Stimulated activated CD4-positive, alpha-beta T cell treated with anti-CD3 and anti-CD28 coated beads, Interleukin-4, amount 100 ng/mL, for 4 hours (primary cell): ENCODE measurements at regions not wholly inside any gene's neighbourhood (a gene's known extent, or its start where the extent isn't known, plus 50 kb on each side); places are given as distances from the start of the nearest gene placed in this dataset.
"Not testable (repeated sequence)": the region's sequence is repeated elsewhere in the genome, so short reads cannot be mapped to it uniquely, and the experiment has no call there.

Source experiments
- DNase-seq, 2 experiments: peaks; one replicate each; pipeline ENCODE4 v3.0.0-alpha.2; 2020

DNA sequence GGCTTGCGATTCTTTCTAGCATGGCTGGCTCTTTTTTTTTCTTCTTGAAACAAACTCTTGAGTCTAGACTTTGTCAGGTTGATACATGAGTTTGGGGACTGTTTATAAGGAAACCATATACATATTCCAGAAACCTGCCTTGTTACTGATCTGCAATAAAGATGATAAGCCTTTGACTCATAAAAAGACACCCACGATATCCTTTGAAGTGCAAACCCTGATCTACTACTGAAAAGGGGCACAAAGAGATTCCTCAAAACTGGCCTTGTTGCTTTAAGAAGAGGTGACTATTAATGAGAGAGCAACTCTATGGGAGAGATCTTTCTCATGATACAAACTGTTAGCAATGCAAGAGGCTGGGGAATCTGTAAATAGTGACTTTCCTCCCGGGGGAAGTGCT is 247.1 kb downstream of the ANKRD30B start:
- DNase-seq = not testable (repeated sequence)

DNA sequence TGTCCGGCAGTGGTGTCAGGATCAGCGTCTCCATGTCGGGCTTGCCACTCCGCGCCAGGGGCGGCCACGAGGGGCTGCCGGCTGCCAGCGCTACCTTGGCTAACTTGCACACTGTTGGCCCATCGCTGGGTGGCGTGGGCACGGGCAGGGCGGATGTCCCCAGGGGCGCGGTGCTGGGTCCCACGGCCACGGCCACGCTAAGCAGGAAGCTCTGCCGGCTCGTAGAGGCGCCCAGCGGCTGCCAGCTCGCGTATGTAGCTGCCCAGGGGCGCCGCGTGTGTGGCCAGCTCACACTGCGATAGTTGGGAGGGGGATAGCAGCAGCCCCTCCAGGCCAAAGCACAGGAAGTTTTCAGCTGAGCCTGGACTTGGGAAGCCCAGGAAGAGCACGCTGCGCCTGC is 249.4 kb downstream of the ANKRD30B start:
- no peak for DNase-seq

DNA sequence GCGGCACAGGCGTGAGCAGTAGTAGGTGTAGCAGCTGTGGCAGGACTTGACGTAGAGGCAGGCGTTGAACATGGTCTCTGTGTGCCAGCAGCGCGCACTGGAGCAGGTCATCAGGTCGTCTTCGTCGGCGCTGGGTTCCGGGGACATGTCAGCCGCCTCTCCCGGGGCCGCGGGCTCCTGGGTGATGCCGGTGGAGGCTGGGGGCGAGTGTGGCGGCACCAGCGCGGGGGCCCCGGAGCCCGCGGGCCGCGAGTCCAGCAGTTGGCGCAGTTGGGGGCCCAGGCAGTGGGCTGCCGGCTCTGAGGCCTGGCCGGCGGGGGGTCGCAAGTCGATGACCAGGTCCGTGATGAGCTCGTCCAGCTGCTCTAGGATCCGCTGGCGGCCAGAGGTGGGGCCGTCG is 249.9 kb downstream of the ANKRD30B start:
- not testable (repeated sequence) for DNase-seq

DNA sequence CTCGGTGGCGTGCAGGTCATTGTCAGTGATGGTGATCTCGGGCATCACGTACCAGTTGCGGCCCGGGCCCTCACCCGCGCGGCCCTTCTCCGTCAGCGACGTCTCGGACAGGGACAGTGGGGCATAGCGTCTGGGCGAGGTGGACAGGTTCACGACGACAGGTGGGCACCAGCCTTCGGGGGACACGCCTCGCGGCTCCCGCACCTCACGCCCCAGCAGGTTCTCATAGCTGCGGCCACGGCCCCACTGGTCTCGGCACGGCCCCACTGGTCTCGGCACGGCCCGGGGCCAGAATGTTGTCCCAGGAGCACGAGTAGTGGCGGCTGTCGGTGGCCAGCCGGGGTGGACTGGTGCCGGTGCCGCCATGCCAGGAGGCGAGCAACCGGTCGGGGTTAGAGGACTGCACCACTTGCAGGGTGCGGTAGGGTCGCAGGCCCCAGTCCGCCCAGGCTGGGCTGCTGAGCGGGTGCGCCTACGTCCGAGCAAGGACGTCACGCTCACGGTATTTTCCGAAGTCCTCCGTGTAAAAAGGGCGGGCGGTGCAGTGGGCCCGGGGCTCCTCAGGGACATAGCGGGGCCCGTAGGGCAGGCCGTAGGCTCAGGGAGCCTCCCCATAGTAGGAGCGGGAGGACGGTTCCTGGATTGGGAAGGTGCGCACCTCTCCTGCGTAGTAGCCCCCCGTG is 250.5 kb downstream of the ANKRD30B start:
- DNase-seq = not testable (repeated sequence)

DNA sequence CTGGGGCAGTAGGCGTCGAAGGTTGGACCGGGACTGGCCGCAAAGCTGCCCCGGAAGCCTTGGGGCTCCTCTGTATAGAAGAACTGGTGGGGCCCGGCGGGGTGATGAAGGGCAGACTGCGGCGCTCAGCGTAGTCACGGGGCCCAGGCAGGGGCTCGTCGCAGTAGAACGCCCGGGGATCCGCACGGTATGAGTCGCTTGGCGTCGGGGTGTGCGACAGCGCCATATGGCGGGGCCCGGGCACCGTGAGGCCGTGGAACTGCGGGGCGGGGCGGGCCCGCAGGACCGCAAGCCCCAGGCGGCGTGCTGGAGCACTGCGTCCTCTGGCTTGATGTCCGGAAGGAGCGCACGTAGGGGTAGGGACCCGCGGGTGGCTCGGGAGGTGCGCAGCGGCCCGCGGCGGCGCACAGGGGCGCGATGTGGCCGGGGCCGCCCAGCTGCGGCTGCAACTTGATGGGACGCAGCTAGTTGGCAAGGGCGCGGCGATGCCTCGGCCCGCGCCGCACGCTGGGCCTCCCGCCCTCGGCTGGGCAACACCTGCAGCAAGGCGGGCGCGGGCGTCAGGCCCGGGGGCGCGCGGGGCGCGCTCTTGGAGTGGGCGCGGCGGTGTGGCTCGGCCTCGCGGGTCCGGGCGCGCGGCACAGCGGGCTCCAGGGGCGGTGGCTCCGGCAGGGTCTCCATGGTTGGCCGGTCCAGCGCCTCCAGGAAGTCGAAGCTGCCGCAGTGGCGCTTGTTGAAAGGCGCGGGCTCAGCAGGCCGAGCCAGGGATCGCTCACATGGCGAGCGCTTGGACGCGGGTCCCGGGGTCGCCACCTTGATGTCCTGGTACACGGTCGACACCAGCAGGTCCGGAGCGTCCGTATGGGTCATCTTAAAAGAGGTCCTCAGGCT is 251.4 kb downstream of the ANKRD30B start:
- no peak for DNase-seq

DNA sequence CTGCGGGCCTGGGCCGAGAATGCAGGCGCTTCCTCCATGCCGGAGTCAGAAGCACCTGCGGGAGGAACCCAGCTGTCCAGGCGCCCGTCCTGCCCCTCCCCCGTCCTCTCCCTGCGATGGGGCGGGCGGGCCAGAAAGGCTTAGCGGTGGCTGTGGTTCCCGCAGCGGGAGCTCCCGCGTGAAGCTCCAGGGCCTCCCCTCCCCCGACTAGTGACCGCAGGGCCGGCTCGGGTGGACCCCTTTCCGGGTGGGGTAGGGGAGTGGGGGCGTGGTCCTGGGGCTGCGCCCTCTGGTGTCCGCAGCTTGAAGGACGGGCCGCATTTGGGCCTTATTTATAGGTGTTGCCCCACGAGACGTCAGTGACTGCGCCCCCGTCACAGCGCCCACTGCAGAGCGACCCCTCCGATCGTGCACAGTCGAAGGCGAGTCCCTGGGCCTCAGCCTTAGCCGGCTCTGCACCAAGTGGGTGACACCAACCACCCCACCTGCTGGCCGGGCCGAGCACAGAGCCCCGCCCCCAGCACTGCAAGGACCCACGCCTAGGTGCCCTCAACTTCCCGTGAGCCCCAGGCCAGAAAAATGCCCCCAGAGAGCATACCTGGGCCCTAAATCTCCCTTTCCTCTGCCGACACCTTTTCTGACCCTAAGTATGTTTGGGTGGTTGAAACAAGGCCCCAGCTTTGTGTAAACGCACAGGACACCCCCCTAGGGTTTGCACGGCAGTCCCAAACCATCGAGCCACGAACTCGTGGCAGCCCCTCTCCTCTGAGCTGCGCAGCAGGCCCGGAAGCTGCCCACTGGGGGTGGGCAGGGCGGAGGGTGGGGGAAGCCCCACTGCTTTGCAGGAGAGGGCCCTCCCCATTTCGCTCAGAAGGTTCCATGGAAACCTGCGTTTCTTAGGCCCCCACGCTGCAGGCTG is 252.4 kb downstream of the ANKRD30B start:
- not testable (repeated sequence) for DNase-seq

DNA sequence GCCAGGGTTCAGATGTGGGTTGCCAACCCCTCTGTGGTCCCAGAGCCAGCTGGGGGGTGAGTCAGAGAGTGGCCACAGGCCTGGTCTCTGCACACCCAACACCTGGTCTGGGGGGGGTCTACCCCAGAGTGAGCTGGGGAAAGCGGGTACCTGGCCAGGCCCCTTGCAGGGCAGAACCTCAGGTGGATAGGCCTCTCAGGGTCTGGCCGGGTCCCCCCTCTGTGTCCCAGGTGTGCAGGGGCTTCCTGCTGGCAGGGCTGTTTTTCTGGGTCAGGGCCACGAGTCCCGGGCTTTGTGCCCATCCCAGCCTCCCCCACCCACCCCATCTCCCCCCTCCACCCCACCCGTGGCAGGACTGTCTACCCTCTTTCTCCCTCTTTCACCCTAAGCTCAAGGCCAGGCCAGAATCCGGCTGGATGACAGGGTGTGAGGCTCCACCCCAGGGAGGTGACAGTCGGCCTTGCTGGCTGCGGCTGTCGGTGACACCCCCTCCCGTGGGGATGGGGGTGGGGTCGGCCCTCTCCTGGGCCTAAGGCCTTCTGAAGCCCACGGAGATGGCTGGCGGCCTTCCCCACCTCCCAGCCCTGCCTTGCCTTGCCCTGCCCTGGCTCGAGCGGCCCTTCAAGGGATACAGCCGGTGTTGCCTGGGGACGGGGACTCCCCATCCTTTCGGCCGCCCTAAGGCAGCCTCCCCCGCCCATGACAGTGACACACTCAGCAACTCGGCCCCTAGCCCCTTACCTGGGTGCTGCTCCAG is 253.2 kb downstream of the ANKRD30B start:
- not testable (repeated sequence) for DNase-seq

DNA sequence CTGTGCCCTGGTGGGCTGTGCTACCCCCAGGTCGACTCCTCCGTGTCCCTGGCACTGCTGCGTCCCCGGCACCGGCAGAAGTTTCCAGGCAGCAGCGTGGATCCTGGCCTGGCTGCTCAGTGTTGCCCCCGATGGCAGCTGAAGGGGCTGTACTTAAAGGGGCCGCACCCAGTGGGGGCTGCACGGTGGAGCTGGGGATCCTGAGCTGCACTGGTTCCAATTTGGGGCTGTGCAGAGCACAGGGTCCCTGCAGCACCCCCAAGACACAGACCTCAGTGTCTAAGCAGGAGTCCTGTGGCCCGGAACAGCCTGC is 253.8 kb downstream of the ANKRD30B start:
- DNase-seq = not testable (repeated sequence)

DNA sequence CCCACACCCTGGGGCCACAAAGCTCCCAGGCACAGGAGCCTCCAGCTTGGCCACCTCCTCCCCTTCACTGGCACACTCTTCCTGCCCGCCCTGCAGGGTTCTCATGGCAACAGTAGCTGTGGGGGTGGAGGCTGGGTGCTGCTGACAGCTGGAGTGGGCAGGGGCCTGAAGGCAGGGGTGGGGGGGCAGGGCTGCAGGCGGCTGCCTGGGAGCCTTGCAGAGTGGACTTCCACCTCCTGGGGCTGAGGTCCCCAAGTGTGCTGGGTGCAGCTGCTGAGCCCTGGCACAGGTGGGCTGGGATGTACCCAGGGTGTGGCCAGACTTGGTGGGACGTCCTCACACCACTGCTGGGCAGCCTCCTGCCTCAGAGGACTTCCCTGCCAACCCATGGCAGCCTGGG is 254.8 kb downstream of the ANKRD30B start:
- not testable (repeated sequence) for DNase-seq

DNA sequence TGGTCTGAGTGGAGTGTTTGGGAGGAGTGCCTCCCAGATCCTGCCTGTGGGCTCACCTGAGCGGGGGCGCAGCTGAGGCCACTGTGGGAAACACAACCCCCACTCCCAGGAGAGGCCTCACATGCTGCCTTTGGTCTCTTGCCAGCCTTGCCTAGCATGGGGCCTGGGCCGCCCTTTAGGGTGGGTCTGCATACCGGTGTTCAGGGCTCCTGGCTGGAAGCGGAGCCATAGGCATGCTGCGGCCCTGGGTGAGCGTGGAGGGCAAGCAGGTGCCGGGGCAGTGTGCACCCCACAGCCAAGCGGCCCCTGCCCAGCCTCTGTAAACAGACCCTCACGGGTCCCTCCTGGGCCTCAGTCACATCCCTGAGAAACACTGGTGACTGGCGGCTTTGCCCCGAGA is 255.3 kb downstream of the ANKRD30B start:
- DNase-seq = not testable (repeated sequence)

DNA sequence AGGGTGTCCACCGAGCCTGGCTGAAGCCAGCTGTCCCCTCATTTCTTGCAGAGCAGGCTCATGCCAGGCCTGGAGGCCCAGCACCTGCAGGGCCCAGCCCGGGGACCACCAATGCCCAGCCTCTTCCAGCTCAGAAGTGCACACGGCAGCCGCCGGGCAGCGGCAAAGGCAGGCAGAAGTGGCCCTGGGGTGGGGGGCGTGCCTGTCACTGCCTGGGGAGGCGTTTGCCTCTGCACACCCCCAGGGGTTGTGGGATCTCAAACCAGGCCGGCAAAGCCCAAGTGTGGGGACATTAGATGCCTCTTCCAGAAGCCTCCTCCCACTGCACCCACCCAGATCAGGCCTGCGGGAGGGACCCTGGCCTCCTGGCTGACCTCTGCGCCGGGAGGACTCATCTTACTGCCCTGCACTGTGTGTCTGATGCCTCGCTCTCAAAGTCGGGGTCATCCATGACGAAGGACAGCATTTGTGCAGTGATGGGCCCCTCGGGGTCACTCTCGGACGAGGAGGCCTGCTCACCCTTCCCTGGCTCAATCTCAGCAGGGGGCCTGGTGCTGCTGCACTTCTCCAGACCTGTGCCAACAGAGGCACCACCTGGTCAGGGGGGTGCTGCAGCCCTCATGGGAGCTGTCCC is 255.8 kb downstream of the ANKRD30B start:
- DNase-seq = not testable (repeated sequence)

DNA sequence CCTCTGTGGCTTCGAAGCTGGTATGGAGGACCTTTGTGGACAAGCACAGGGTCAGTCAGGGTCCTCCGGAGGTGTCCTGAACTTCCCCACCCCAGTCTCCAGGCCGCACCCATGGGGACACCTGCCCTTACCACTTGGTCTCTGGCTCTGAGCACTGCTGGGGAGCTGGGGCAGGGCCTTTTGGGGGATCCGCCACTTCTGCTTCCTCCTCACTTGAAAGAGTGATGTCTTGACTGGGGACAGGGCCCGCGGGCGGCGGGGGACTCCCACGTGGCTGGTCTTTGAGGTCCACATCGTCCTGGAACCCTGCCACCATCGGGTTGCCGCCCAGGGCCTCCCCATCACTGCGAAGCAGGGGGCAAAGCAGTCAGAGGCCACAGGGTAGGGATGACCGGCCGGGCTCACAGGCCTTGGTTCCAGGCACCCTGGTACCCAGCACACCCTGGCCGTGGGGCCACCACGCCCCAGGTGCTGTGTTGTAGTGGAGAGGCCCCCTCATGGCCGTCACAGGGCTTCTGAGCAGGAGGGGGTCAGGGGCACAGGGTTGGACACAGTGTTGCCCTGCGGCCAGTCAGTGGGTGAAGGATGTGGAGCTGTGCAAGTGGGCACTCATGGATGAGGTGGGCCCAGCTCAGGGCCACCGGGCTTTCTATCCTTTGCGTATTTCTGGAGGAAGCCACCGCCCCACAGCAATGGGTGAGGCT is 256.4 kb downstream of the ANKRD30B start:
- not testable (repeated sequence) for DNase-seq

DNA sequence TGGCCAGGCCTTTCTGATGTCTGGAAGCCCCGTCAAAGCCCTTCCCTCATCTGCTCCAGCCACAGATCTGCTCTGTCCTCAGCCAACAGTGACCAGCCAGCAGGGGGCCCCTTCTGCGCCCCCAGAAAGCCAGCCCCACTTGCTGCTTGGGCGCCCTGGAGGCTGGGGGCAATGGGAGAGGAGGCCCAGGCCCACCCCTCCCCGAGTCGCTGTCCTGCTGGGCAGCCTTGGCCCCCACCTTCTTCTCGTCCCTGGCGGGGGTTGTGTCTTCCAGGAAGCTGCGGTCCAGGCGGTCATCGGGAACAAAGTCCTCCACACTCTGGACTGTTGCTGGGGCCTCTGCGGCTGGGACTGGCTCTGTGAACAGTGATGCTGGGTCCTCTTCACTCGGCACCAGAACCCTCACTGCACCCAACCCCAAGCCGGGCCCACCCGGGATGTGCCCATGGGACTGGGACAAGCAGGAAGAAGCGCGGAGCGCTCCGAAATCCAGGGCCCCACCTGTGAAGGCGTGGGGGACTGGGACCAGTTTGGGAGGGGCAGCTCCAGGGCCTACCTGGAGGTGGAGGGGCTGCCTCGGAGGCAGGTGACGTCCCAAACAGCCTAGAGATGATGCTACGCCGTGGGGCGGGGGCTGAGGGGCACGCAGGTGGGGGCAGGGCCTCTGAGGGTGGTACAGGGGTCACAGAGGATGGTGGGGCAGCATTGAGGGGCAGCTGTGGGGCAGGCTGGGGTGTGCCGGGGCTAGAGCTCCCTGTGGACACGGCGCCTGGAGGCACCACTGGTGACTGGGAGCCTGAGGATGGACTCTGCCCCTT is 257.6 kb downstream of the ANKRD30B start:
- DNase-seq = no peak

DNA sequence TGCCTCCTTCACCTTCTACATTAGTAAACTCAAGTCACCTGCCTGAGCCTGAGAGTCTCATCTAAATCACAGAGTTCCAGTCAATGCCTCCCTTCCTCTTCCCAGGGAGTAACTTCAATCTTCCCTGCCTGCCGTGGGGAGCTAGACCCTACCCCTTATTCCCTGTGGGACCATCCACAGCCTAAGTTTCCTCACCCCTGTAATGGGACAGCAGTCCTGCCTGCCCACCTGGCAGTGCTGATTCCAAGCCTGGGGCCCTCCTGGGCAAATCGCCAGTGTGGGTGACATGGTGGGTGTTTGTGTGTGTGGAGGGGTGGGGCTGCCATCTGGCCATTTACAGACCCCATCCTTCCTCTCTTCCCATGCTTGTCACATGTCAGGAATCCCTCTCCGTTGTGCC is 258.6 kb downstream of the ANKRD30B start:
- DNase-seq = not testable (repeated sequence)

DNA sequence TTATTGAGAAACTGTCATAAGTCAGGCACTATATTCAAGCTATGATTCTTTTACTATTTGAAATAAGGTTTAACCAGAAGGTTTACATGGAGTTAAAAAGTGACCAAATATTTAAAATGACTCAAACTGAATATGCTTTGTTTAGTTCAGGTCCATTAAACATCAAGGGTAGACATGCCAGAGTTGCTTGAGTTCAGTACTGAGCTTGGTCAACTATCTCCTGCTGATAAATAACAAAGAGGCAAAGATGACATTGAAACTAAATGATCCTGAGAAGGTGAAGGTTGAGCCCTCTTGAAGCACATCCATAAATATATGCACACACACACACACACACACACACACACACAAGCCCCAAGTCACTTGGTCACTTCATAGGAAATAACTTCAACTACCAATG is 278.1 kb downstream of the ANKRD30B start:
- DNase-seq = not testable (repeated sequence)

DNA sequence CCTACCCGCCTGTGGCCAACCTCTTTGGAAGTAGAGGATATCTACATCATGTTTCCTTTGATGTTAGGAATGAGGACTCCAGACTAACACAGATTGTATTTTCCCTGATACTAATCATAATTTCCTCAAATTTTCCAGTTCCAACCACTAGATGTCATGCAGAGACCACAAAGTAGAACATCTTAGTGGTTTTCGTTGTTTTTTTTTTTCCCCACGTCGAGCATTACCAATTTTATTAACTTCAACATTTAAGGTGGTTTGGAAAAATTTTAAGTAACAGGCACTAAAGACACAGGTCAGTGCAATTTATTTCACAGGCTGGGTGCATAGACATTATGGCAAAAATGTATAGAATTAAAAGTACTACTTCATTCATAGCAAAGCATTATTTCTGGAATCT is 280.1 kb downstream of the ANKRD30B start:
- not testable (repeated sequence) for DNase-seq

DNA sequence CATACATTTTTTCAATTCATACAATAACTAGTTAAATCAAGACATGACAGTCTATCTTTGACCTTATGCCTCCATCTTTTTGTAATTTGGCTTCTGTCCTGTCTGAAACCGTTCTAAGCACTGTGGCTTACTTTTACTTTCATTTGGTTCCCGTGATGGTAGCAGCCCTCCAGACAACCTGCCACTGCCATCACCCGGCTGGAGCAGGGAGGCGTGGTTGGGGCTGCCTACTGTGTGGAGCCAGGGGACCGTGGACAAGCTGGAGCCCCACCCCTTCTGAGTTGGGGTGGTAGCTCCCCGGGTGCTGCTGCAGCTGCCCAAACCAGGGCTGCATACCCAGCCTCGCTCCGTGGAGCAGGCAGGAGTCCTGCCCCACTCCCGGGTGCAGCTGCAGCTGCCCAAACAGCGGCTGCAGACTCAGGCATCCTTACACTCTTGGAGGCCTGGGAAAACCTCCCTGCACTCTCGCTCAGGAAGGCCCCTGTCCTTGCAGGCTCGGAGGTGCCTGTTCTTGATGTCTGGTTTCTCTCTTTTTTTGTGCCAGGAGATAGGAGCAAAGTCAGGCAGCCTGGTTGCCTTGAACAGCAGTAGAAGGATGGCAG is 312.4 kb downstream of the ANKRD30B start:
- DNase-seq = not testable (repeated sequence)

DNA sequence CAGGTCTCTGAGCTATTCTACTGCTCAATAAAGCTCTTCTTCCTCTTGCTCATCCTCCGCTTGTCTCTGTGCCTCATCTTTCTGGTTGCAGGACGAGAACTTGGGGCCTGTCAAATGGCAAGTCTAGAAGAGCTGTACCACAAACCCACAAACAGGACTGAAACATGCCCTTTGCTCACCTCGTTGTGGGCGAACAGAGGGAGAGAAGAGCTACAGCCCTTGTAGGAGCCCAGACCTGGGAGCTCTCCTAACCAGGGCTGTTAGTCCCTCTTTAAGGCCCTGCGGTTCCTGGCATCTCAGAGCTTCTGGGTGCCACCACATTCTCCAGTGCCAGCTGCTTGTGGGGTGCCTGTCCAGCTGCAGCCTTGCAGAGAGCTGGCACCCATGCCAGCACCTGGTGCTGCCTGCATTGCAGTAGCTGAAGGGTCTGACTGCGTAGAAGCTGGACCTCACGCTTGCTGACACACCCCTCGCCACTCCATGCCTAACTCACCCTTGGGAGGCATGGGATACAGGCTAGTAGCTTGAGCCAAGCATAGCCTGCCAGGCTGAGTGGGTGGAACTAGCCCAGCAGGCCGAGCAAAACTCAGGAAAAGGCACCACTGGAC is 313.4 kb downstream of the ANKRD30B start:
- DNase-seq = not testable (repeated sequence)

DNA sequence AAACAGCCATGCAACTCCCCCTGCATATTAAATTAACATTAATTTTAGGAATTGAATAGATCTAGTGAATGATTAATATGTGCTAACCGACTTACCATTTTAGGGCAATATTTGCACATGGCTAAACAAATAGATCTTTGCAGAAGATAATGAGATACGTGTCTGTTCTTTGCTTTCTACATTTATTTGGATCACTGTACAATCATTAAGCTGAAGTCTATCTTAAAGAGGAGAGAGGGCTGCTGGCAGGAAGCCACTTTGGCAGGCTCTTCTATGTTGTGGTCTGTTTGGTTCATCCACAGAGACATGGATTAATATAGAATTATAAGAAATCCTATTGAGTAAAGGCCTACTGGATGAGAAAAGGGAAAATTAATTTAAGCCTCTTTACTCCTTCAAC is 318.5 kb downstream of the ANKRD30B start:
- not testable (repeated sequence) for DNase-seq
